GM10248 (cell line): ENCODE measurements at regions not wholly inside any gene's neighbourhood (a gene's known extent, or its start where the extent isn't known, plus 50 kb on each side); places are given as distances from the start of the nearest gene placed in this dataset.

Experiments
- CTCF ChIA-PET: fragments of 300-600 bp; sonication (Branson Sonifier 250); formaldehyde crosslinking; extraction: SDS; loops from one replicate; lab custom pipeline; 2021; ENCODE audit warnings: antibody characterized with exemption; lab: Yijun Ruan, JAX
- POLR2A ChIA-PET: fragments of 350-650 bp; sonication (Branson Sonifier 250); formaldehyde crosslinking; extraction: SDS; loops from one replicate; lab custom pipeline; 2020; ENCODE audit warnings: antibody characterized with exemption; lab: Yijun Ruan, JAX
- DNase-seq: peaks from one replicate; pipeline ENCODE4 v3.0.0; 2012; ENCODE audit errors: extremely low spot score
- TF ChIP-seq, protein P1 (sequence below): IDR thresholded peaks from 2 replicates; pipeline ENCODE4 v1.5.1; 2012; ENCODE audit warnings: mild to moderate bottlenecking, low read depth; ENCODE audit errors: extremely low read depth, missing control alignments, control extremely low read depth

DNA sequence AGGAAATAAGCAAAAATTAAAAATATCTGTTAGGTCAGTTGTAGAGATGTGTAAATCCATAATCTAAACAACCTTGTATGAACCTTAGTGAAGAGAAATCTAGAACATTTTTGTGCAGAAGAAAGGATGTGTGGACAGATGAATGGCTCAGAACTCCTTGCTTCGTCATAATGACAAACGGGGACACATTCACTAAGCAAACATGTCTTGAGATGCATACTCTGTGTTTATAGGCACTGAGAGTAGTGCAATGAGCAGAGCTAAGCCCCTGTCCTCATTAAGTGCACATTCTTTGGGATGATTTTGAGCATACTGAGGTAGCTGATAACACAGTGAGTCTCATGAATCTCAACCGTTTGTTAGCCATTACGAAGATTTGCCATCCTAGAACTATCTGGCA is 360.6 kb upstream of the ANKRD30A start:
- POLR2A ChIA-PET: no interaction called here
- TF ChIP-seq, protein P1, sequence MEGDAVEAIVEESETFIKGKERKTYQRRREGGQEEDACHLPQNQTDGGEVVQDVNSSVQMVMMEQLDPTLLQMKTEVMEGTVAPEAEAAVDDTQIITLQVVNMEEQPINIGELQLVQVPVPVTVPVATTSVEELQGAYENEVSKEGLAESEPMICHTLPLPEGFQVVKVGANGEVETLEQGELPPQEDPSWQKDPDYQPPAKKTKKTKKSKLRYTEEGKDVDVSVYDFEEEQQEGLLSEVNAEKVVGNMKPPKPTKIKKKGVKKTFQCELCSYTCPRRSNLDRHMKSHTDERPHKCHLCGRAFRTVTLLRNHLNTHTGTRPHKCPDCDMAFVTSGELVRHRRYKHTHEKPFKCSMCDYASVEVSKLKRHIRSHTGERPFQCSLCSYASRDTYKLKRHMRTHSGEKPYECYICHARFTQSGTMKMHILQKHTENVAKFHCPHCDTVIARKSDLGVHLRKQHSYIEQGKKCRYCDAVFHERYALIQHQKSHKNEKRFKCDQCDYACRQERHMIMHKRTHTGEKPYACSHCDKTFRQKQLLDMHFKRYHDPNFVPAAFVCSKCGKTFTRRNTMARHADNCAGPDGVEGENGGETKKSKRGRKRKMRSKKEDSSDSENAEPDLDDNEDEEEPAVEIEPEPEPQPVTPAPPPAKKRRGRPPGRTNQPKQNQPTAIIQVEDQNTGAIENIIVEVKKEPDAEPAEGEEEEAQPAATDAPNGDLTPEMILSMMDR: no peak
- CTCF ChIA-PET: no interaction called here
- no peak for DNase-seq

DNA sequence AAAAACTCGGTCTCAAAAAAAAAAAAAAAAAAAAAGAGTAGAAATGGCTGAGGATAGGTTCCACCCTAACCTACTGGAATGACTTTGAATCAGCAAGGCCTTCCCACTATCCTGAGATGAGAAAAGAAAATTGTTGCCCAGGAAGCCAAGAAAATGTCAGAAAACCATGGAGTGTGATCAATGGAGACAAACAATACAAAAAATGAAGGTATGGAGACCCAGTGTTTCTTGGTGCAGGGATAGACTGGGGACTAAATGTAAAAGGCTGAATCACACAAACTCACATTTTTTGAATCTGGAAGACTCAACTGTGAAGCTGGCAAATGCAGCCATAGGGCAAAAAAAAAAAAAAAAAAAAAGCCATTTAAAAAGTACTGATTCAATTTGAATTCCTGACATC is 364.3 kb upstream of the ANKRD30A start:
- DNase-seq: no peak
- ChIA-PET CTCF (no interaction called here), POLR2A (no interaction called here)
- TF ChIP-seq, protein P1: no peak

DNA sequence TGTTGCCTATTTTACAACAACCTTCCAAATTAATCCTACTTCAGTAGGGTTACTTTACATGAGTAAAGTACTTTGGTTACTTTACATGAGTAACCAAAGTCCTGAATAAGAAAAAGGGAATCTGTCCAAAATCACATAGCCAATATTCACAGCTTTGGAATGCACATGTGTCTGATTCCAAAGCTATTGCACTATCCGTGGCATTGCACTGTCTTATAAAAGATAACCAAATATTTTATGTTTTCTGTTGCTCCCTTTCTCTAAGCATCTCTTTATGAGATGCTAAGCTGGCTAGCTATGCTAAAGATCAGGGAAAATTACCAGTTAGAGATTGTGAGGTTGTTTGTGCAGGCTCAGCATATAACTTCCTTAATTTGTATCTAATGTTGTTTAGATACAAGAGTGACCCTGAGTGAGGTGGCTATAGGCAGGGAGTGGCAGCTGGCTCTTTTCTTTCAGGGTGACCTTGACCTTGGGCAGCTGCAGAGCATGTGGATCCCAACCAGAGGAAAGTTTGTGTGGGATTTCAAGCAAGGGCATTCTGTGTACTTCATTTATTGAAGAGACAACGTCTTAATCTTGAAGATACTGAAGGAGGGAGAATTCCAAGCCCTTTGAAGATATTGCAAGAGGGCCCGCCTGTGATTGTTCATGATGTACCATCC is 366.1 kb upstream of the ANKRD30A start:
- CTCF ChIA-PET: interaction anchor here (1.2 to 1.3 kb wide), 2 partner anchors 10 to 12 kb away, joined by 3 read pairs; no protein-coding TSS in a partner anchor
- POLR2A ChIA-PET: no interaction called here
- TF ChIP-seq, protein P1: no peak
- DNase-seq: no peak

DNA sequence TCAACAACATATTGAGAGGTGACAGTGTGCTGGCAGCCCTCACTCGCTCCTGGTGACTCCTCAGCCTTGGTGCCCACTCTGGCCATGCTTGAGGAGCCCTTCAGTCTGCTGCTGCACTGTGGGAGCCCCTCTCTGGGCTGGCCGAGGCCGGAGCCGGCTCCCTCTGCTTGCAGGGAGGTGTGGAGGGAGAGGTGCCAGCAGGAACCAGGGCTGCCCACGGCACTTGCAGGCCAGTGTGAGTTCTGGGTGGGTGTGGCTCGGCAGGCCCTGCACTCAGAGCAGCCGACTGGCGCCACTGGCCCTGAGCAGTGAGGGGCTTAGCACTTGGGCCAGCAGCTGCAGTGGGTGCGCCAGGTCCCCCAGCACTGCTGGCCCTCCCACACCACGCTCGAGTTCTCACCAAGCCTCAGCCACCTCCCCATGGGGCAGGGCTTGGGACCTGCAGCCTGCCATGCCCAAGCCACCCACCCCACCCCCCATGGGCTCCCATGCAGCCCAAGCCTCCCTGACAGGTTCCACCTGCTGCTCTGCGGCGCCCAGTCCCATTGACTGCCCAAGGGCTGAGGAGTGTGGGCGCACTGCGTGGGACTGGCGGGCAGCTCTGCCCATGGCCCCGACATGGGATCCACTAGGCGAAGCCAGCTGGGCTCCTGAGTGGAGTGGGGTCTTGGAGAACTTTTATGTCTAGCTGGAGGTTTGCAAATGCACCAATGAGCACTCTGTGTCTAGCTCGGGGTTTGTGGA is 377.1 kb upstream of the ANKRD30A start:
- no peak for DNase-seq
- ChIA-PET POLR2A (no interaction called here), CTCF (interaction anchor here (1.2 kb wide), 1 partner anchor 23 kb away, joined by 3 read pairs; no protein-coding TSS in a partner anchor)
- TF ChIP-seq, protein P1: no peak

DNA sequence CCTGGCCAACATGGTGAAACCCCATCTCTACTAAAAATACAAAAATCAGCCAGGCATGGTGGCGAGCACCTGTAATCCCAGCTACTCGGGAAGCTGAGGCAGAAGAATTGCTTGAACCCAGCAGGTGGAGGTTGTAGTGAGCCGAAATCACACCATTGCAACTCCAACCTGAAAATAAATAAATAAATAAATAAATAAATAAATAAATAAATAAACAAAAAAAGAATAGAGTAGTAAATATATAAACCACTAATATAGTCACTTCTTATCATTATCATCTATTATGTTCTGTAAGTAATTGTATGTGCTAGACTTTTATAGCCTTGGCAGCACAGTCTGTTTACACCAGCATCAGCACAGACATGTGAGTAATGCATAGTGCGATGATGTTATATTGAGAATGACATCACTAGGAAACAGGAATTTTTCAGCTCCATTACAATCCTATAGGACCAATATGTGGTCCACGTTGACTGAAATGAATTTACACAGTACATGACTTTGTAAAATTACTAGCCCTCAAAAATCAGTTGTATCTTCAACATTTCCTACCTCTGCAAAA is 385.4 kb upstream of the ANKRD30A start:
- CTCF ChIA-PET: interaction anchor here (1.4 kb wide), 1 partner anchor 10 kb away, joined by 3 read pairs; no protein-coding TSS in a partner anchor
- DNase-seq: no peak
- TF ChIP-seq, protein P1: no peak
- POLR2A ChIA-PET: no interaction called here

DNA sequence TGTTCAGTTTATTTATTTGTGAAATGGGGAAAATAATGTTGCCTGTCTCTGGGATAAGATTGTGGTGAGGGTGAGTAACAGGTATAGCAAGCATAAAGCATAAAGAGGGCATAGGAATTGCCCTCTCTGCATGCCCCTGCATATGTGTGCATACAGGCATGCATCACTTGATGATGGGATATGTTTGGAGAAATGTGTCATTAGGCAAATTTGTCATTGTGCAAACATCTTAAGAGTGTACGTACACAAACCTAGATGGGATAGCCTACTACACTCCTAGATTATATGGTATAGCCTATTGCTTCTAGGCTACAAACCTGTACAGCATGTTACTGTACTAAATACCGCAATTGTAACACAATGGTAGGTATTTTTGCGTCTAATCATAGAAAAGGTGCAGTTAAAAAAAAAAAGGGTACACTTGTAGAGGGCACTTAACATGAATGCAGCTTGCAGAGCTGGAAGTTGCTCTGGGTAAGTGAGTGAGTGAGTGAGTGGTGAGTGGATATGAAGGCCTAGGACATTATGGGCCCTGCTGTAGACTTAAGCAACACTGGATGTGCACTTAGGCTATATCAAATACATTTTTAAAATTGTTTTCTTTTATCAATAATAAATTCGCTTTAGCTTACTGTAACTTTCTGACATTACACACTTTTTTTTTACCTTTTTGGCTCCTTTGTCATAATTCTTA is 386.5 kb upstream of the ANKRD30A start:
- ChIA-PET POLR2A (no interaction called here), CTCF (interaction anchor here (1.4 kb wide), 1 partner anchor 11 kb away, joined by 3 read pairs; no protein-coding TSS in a partner anchor)
- TF ChIP-seq, protein P1: no peak
- DNase-seq: no peak
